Nephron progenitor cell (in vitro differentiated cells): ENCODE measurements at regions not wholly inside any gene's neighbourhood (a gene's known extent, or its start where the extent isn't known, plus 50 kb on each side); places are given as distances from the start of the nearest gene placed in this dataset.
A peak's percentile ranks its signal among the peaks of the same experiment; 100 is the strongest.

Source experiments
- DNase-seq: peaks from one replicate; pipeline ENCODE4 v3.0.0; 2021
- H3K27ac Mint-ChIP-seq: 2 replicates; pipeline ENCODE4 v1.8.0; 2021; ENCODE audit warnings: mild to moderate bottlenecking, moderate library complexity, mixed read lengths
- H3K27me3 Mint-ChIP-seq: 2 replicates; pipeline ENCODE4 v1.8.0; 2021; ENCODE audit warnings: mild to moderate bottlenecking, low read depth, mixed read lengths; ENCODE audit not compliant: poor library complexity
- H3K36me3 Mint-ChIP-seq: 2 replicates; pipeline ENCODE4 v1.8.0; 2021; ENCODE audit warnings: low read depth, mixed read lengths
- H3K4me1 Mint-ChIP-seq: 2 replicates; pipeline ENCODE4 v1.8.0; 2021; ENCODE audit warnings: mixed read lengths
- H3K4me3 Mint-ChIP-seq: 2 replicates; pipeline ENCODE4 v1.8.0; 2021; ENCODE audit warnings: mild to moderate bottlenecking, moderate library complexity, mixed read lengths
- H3K9me3 Mint-ChIP-seq: 2 replicates; pipeline ENCODE4 v1.8.0; 2021; ENCODE audit warnings: mild to moderate bottlenecking, moderate library complexity, mixed read lengths
- CTCF ChIP-seq: fragments of 200-600 bp; sonication (generic); IDR thresholded peaks from 2 replicates; pipeline ENCODE4 v1.5.0; 2021; ENCODE audit warnings: antibody characterized with exemption

- H3K36me3 Mint-ChIP-seq = peaks cover 25% of the 10 kb centered on the region
- H3K27me3 Mint-ChIP-seq = no peaks in the 10 kb centered on the region
- peak overlapping the region; percentile 86 for H3K27ac Mint-ChIP-seq
- DNase-seq = peak; percentile 61
- H3K4me1 Mint-ChIP-seq = peaks cover 49% of the 10 kb centered on the region
- no peak for TF ChIP-seq CTCF
- H3K4me3 Mint-ChIP-seq = peak overlapping the region; percentile 70
- H3K9me3 Mint-ChIP-seq = no peaks in the 10 kb centered on the region
Measured at GRCh38 chr18:46387441-46388131, 269.4 kb downstream of the LOXHD1 start.

DNA sequence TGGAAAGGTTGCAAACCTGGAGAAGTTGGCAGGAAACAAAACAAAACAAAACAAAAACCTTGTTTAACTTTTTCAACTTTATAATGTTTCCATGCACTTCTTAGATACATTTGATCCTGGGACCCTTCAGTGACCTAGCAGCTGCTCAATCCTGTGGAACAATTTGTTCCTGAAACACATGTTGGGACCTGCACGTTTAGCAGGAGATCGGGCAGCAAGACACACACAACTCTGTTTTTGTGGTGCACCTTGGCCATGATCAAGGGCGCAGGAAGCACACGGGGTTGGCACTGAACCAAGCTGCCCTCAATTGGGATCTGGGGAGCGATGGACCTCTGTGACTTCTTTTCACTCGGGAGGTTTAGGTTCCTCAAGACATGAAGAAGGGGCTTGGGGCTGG lies 268.7 kb downstream of the LOXHD1 start:
- Mint-ChIP-seq H3K27ac (no peak overlapping the region), H3K36me3 (peaks cover 18% of the 10 kb centered on the region), H3K4me3 (no peak overlapping the region), H3K27me3 (no peaks in the 10 kb centered on the region), H3K4me1 (peaks cover 49% of the 10 kb centered on the region), H3K9me3 (no peaks in the 10 kb centered on the region)
- no peak for TF ChIP-seq CTCF
- no peak for DNase-seq

- no peak overlapping the region for H3K4me3 Mint-ChIP-seq
- no peak for TF ChIP-seq CTCF
Measured at GRCh38 chr18:46392576-46392975, 264.4 kb downstream of the LOXHD1 start.

DNA sequence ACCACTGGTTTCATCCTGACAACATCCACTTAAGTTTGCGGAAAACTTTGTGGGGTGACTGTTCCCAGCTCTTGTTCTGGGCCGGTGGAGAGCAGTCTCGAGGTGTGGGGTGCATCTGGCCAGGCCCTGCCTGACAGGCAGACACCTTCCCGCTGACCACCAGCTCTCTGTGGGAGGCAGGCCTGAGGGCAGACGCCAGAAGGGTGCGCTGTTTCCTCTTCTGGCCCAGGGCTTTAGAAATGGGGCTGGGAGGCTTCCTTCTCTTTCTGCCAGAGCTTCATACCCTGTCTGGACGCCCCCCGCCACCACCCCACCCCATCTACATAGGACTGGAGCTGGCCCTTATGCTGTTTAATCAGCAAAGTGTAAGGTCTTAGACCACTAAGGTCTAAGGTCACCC lies 263.8 kb downstream of the LOXHD1 start:
- Mint-ChIP-seq H3K9me3 (no peaks in the 10 kb centered on the region), H3K4me3 (no peak overlapping the region), H3K27ac (no peak overlapping the region), H3K27me3 (no peaks in the 10 kb centered on the region), H3K36me3 (peaks cover 20% of the 10 kb centered on the region), H3K4me1 (peaks cover 29% of the 10 kb centered on the region)
- TF ChIP-seq CTCF = peak; percentile 28
- DNase-seq = peak; percentile 43

More at GRCh38 chr18:46392576-46392975, 264.4 kb downstream of the LOXHD1 start:
- Mint-ChIP-seq H3K27ac (no peak overlapping the region), H3K4me1 (peaks cover 29% of the 10 kb centered on the region), H3K36me3 (peaks cover 20% of the 10 kb centered on the region), H3K9me3 (no peaks in the 10 kb centered on the region), H3K27me3 (no peaks in the 10 kb centered on the region)
- no peak for DNase-seq

- no peak for DNase-seq
- no peak overlapping the region for H3K27ac Mint-ChIP-seq
- no peak overlapping the region for H3K4me3 Mint-ChIP-seq
- H3K27me3 Mint-ChIP-seq = no peaks in the 10 kb centered on the region
- H3K4me1 Mint-ChIP-seq = peaks cover 29% of the 10 kb centered on the region
- no peak for TF ChIP-seq CTCF
- no peaks in the 10 kb centered on the region for H3K9me3 Mint-ChIP-seq
- H3K36me3 Mint-ChIP-seq = peaks cover 20% of the 10 kb centered on the region
Measured at GRCh38 chr18:46393961-46394360, 263.1 kb downstream of the LOXHD1 start.

- TF ChIP-seq CTCF = no peak
- Mint-ChIP-seq H3K4me1 (peaks cover 35% of the 10 kb centered on the region), H3K27me3 (no peaks in the 10 kb centered on the region), H3K4me3 (no peak overlapping the region), H3K9me3 (no peaks in the 10 kb centered on the region), H3K36me3 (peaks cover 16% of the 10 kb centered on the region), H3K27ac (no peak overlapping the region)
- DNase-seq = no peak
Measured at GRCh38 chr18:46395795-46396194, 261.2 kb downstream of the LOXHD1 start.
